GM12873 (cell line): ENCODE measurements at regions not wholly inside any gene's neighbourhood (a gene's known extent, or its start where the extent isn't known, plus 50 kb on each side); places are given as distances from the start of the nearest gene placed in this dataset.

Source experiments
- TF ChIP-seq, protein P1 (sequence below): IDR thresholded peaks from 2 replicates; pipeline ENCODE4 v1.5.1; 2012; ENCODE audit warnings: low read depth, mild to moderate bottlenecking, moderate library complexity, low read length, control low read depth; ENCODE audit not compliant: insufficient read depth; ENCODE audit errors: missing control alignments

DNA sequence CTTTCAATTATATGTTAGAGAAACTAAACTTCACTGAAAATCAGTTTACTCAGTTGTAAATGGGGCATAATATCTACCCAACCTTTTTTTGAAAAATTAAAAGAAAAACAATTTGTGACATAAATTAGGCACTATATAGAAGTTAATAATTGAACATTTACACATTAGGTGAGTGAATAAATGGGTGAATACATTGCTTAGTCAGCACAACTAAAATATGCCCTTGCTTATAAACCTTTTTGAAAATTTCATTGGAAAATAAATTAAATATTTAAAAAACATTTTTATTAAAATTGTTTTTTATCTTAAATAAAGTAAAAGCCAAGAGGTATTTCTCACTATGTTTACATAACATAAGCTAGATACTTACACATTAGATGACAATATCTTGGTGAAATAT lies 994.5 kb upstream of the TENM4 start:
- TF ChIP-seq, protein P1, sequence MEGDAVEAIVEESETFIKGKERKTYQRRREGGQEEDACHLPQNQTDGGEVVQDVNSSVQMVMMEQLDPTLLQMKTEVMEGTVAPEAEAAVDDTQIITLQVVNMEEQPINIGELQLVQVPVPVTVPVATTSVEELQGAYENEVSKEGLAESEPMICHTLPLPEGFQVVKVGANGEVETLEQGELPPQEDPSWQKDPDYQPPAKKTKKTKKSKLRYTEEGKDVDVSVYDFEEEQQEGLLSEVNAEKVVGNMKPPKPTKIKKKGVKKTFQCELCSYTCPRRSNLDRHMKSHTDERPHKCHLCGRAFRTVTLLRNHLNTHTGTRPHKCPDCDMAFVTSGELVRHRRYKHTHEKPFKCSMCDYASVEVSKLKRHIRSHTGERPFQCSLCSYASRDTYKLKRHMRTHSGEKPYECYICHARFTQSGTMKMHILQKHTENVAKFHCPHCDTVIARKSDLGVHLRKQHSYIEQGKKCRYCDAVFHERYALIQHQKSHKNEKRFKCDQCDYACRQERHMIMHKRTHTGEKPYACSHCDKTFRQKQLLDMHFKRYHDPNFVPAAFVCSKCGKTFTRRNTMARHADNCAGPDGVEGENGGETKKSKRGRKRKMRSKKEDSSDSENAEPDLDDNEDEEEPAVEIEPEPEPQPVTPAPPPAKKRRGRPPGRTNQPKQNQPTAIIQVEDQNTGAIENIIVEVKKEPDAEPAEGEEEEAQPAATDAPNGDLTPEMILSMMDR = no peak

DNA sequence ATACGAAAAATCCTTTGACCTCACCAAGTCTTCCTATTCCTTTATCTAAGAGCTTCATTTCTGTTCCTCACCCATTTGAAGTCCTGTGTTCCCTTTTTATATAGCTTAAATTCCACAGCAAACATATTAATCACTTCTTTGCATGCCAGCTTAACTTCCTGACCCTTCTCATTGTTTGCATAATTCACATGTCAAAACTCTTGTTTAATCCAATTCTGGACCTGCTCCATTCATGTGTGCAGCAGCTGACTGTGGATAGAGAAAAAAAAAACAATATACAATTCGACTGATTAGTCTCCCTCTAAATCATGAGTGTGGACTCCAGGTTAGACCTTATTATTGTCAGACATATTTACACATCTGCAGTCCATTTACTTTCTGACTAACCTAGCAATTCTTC lies 991.2 kb upstream of the TENM4 start:
- TF ChIP-seq, protein P1 = no peak

DNA sequence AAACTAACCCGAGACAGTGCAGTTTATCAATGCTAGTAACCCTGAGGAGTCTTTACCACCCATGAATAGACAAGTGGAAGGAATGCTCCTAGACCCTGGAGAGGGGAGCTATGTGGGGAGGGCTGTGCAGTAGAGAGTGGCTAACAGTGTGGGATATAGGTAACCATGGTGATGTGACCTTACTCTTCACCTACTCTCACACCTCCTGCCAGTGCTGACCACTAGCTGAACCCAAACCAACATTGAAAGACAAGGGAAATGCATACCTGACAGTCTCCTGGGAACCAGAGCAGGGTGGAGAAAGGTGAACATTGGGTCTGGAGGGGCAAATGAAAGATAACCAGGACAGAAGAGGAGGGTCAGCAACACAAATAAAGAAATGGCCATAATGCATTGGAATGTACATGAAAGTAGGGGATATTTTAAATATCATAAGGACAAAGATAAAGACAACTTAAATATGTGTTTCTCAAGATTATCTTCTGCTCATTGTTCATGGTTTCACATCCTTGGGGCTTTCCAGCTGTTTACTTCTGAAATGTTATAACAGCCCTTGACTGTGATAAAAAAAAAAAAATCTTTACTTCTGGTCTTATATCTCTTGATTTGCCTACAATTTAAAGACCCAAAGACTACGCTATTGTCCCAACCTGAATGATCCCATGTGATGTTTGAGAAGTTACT lies 983.3 kb upstream of the TENM4 start:
- TF ChIP-seq, protein P1 = no peak

DNA sequence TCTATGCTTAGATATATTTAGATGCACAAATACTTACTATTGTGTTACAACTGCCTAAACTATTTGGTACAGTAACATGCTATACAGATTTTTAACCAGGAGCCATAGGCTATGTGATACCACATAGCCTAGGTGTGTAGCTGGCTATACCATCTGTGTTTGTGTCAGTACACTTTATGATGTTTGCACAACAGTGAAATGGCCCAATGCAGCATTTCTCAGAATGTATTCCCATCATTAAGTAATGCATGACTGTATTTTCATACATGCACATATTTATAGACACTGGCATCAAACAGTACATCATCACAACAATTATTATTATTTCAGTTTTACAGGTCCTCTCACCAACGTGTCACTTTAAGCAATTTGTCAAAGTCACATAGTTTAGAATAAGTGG lies 979.5 kb upstream of the TENM4 start:
- TF ChIP-seq, protein P1 = no peak

DNA sequence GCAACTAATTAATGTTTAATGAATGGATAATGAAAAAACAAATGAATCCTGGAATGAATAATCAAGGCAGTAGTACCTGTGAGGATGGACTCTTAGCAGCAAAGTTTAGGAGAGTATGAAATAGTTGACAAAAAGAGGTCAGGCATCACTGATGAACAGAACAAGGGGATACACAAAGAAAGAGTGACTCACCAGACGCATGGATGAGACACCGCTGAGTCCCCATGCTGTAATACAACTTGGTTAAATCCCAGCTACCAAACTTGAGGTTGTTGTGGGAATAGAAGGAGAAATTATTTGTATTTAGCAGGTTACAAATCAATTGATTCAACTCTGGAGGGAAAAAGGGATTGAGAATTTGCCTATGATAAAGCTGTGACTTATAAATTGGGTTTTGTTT lies 976.9 kb upstream of the TENM4 start:
- TF ChIP-seq, protein P1 = no peak

DNA sequence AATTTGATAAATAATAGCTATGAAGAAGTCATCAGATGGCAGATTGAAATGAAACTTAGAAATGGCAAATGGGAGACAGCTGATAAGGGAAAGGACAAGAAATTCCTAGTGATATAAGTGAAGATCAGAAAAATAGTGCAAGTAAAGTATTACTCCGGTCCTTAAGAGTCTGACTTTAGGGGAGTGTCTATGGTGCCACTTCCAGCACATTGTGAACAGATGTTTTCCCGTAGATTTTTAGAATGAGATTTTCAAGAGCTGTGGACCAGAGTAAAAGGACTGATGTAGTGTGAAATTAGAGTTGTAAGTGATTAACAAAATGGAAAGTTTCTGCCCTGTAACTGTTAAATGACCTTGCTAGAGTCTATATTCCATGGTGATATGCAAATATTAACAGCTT lies 974.8 kb upstream of the TENM4 start:
- TF ChIP-seq, protein P1 = no peak

DNA sequence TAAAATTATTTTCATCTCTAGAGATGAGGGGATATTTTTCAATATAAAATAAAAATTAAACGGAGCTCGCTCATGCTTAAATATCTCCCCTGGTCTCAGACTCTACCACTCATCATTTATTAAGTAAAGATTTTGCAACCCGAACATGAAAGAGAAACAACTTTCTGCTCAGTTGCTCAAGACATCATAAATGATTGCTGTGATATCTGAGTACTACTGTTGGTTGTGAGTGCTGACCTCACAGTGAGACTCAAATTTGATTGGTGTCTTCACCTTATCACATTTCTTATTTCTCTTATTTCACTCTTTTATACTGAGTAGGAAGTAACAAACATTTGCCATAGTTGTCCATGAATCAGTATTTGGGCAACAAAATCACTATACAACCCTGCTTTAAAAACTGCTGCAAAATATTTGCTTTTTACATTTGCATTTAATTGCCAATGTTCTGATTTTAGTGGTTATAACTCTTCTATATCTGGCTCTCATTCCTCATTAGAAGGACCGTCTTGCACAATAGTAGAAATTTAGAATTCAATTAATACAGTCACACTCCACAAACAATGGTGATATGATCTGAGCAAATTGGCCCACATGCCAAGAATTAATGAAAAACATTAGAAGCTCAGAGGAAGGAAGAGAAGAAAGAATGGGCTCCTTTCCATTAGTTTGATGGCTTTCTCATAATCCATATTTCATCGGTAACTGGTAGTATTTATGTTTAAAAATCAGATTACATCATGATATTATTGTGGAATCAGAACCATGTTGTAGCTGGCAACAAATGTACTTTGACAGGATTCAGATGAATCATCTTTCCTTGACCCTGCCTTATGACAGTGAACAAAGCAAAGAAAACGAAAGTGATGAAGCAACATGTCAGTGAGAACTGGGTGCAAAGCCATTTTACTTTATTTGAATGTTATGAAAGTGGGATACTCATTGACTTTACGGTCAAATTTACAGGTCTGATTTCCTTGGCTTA lies 973.6 kb upstream of the TENM4 start:
- TF ChIP-seq, protein P1 = no peak
